GM12892 (cell line): ENCODE measurements at regions not wholly inside any gene's neighbourhood (a gene's known extent, or its start where the extent isn't known, plus 50 kb on each side); places are given as distances from the start of the nearest gene placed in this dataset.

Experiments used
- POLR2A ChIP-seq: IDR thresholded peaks from 2 replicates; pipeline ENCODE4 v1.6.1; 2011; ENCODE audit warnings: low read depth, low read length, control low read depth
- POLR2AphosphoS5 ChIP-seq: IDR thresholded peaks from 2 replicates; pipeline ENCODE4 v1.6.1; 2011; ENCODE audit warnings: low read depth, low read length, control low read depth
- TAF1 ChIP-seq: IDR thresholded peaks from 2 replicates; pipeline ENCODE4 v1.6.1; 2011; ENCODE audit warnings: low read depth, mild to moderate bottlenecking, control low read depth, low read length, borderline replicate concordance

GRCh38 chr11:134751766-134752165, 339.7 kb upstream of the B3GAT1 start:
- TF ChIP-seq POLR2A (no peak), POLR2AphosphoS5 (no peak), TAF1 (no peak)
